GM12892 (cell line): ENCODE measurements at regions not wholly inside any gene's neighbourhood (a gene's known extent, or its start where the extent isn't known, plus 50 kb on each side); places are given as distances from the start of the nearest gene placed in this dataset.

ENCODE experiments used
- DNase-seq: peaks from one replicate; pipeline ENCODE4 v3.0.0; 2011; ENCODE audit not compliant: insufficient read length
- FAIRE-seq: peaks from 2 replicates; lab custom pipeline; 2011; peaks lifted over from hg19 to GRCh38; lab: Jason Lieb, UNC
- POLR2A ChIP-seq: IDR thresholded peaks from 2 replicates; pipeline ENCODE4 v1.6.1; 2011; ENCODE audit warnings: low read depth, low read length, control low read depth
- POLR2AphosphoS5 ChIP-seq: IDR thresholded peaks from 2 replicates; pipeline ENCODE4 v1.6.1; 2011; ENCODE audit warnings: low read depth, low read length, control low read depth
- TAF1 ChIP-seq: IDR thresholded peaks from 2 replicates; pipeline ENCODE4 v1.6.1; 2011; ENCODE audit warnings: low read depth, mild to moderate bottlenecking, control low read depth, low read length, borderline replicate concordance

- DNase-seq: no peak
- no peak for FAIRE-seq
- TF ChIP-seq POLR2AphosphoS5 (no peak), TAF1 (no peak), POLR2A (no peak)
Observed at GRCh38 chr20:3307725-3308124, 68.7 kb upstream of the SLC4A11 start.

GRCh38 chr20:3307078-3307477 lies 68.1 kb upstream of the SLC4A11 start:
- FAIRE-seq (no peak), DNase-seq (no peak)
- TF ChIP-seq POLR2AphosphoS5 (no peak), TAF1 (no peak), POLR2A (no peak)

GRCh38 chr20:3306068-3306467 lies 67.1 kb upstream of the SLC4A11 start:
- FAIRE-seq (no peak), DNase-seq (no peak)
- TF ChIP-seq POLR2A (no peak), POLR2AphosphoS5 (no peak), TAF1 (no peak)

- DNase-seq: no peak
- no peak for FAIRE-seq
- TF ChIP-seq POLR2AphosphoS5: no peak
- TF ChIP-seq TAF1: no peak
- TF ChIP-seq POLR2A: no peak
Observed at GRCh38 chr20:3304456-3304855, 65.5 kb upstream of the SLC4A11 start.

- DNase-seq (no peak), FAIRE-seq (no peak)
- TF ChIP-seq POLR2A: no peak
- TF ChIP-seq TAF1: no peak
- TF ChIP-seq POLR2AphosphoS5: no peak
Observed at GRCh38 chr20:3297079-3297378, 58.0 kb upstream of the SLC4A11 start.

- TF ChIP-seq TAF1 (no peak), POLR2A (no peak)
- DNase-seq (no peak), FAIRE-seq (no peak)
Observed at GRCh38 chr20:3296261-3297078, 57.5 kb upstream of the SLC4A11 start.
